ENCODE measurements at regions not wholly inside any gene's neighbourhood (a gene's known extent, or its start where the extent isn't known, plus 50 kb on each side); places are given as distances from the start of the nearest gene placed in this dataset.
A peak's percentile ranks its signal among the peaks of the same experiment; 100 is the strongest.
"Not testable (repeated sequence)": the region's sequence is repeated elsewhere in the genome, so short reads cannot be mapped to it uniquely, and the experiment has no call there.

GRCh38 chr15:22238276-22238958, 158.1 kb downstream of the OR4M2 start:
- H3K36me3 ChIP-seq (ENCODE audit: insufficient read depth, low read length); H3K9me3 Mint-ChIP-seq; intact Hi-C loops (cut with micrococcal nuclease); H3K27ac ChIP-seq (ENCODE audit: low read depth, low read length); H3K36me3 Mint-ChIP-seq; H3K27me3 Mint-ChIP-seq; H3K9me3 ChIP-seq (ENCODE audit: control insufficient read depth in 1 of 2, low read length in 2 of 2); H3K27me3 ChIP-seq (ENCODE audit: insufficient read depth, low read length); H3K4me1 ChIP-seq (ENCODE audit: insufficient read depth, low read length); H3K4me1 Mint-ChIP-seq; H3K4me3 ChIP-seq (ENCODE audit: low read length in 2 of 2); H3K4me3 Mint-ChIP-seq; CTCF ChIA-PET (ENCODE audit: partially characterized antibody); POLR2A ChIA-PET (ENCODE audit: partially characterized antibody); H3K27ac Mint-ChIP-seq; DNase-seq: not testable (repeated sequence)

GRCh38 chr15:22238959-22239805, 158.9 kb downstream of the OR4M2 start:
- H3K27me3 ChIP-seq (ENCODE audit: insufficient read depth, low read length); CTCF ChIA-PET (ENCODE audit: partially characterized antibody); H3K9me3 ChIP-seq (ENCODE audit: control insufficient read depth in 1 of 2, low read length in 2 of 2); H3K4me1 ChIP-seq (ENCODE audit: insufficient read depth, low read length); H3K36me3 Mint-ChIP-seq; H3K4me3 ChIP-seq (ENCODE audit: low read length in 2 of 2); H3K27me3 Mint-ChIP-seq; H3K9me3 Mint-ChIP-seq; H3K27ac ChIP-seq (ENCODE audit: low read depth, low read length); H3K27ac Mint-ChIP-seq; H3K4me3 Mint-ChIP-seq; intact Hi-C loops (cut with micrococcal nuclease); H3K4me1 Mint-ChIP-seq; H3K36me3 ChIP-seq (ENCODE audit: insufficient read depth, low read length); DNase-seq: not testable (repeated sequence)
- POLR2A ChIA-PET (ENCODE audit: partially characterized antibody): interaction anchor here (1.2 kb wide), 1 partner anchor 24 kb away, joined by 3 read pairs; no protein-coding TSS in a partner anchor

- POLR2A ChIA-PET (ENCODE audit: partially characterized antibody): interaction anchor here (1.2 kb wide), 1 partner anchor 23 kb away, joined by 3 read pairs; no protein-coding TSS in a partner anchor
- Histone ChIP-seq H3K4me1 (ENCODE audit: insufficient read depth, low read length) (no peaks in the 10 kb centered on the region), H3K27me3 (ENCODE audit: insufficient read depth, low read length) (no peaks in the 10 kb centered on the region), H3K9me3 (ENCODE audit: control insufficient read depth in 1 of 2, low read length in 2 of 2) (no peaks in the 10 kb centered on the region), H3K4me3 (ENCODE audit: low read length in 2 of 2) (no peak overlapping the region), H3K36me3 (ENCODE audit: insufficient read depth, low read length) (no peaks in the 10 kb centered on the region), H3K27ac (ENCODE audit: low read depth, low read length) (no peak overlapping the region)
- no peak for DNase-seq
- intact Hi-C loops (cut with micrococcal nuclease): no loop called here
- Mint-ChIP-seq H3K27me3 (peaks cover 0 to 2% of the 10 kb centered on the region in 2 donors), H3K27ac (no peak overlapping the region), H3K4me1 (no peaks in the 10 kb centered on the region), H3K36me3 (no peaks in the 10 kb centered on the region), H3K4me3 (no peak overlapping the region), H3K9me3 (peaks cover 0 to 6% (median 0%) of the 10 kb centered on the region in 8 donors)
- CTCF ChIA-PET (ENCODE audit: partially characterized antibody): no interaction called here
These were observed 159.5 kb downstream of the OR4M2 start for GRCh38 chr15:22239806-22240180.

GRCh38 chr15:22240403-22240802, 160.1 kb downstream of the OR4M2 start:
- no peaks in the 10 kb centered on the region for H3K4me1 Mint-ChIP-seq
- intact Hi-C loops (cut with micrococcal nuclease): no loop called here

DNA sequence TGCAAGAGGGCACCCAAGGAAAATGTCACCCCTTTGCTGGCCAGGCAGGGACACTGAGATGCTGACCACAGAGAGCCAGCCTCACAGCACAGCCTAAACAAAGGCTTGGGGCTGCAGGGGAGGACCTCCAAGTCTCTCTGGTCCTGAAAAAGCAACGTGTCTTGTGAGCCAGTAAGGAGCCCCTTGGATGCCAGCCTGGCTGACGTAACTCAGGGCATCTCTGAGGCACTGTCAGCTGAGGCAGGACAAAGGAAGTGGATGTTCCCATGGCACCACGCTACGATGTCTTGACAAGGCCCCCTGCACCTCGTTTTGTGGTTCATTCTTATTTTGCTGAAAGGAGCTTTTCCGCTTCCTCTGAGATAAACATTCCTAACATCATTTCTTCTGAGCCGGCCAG, 160.7 kb downstream of the OR4M2 start:
- H3K27ac Mint-ChIP-seq: no peak overlapping the region
- CTCF ChIA-PET (ENCODE audit: partially characterized antibody): no interaction called here

More at GRCh38 chr15:22240403-22240802, 160.1 kb downstream of the OR4M2 start:
- no peaks in the 10 kb centered on the region for H3K9me3 Mint-ChIP-seq
- ChIA-PET POLR2A (ENCODE audit: partially characterized antibody) (interaction anchor here (1.2 kb wide), 1 partner anchor 22 kb away, joined by 3 read pairs; no protein-coding TSS in a partner anchor), CTCF (ENCODE audit: partially characterized antibody) (no interaction called here)
- Histone ChIP-seq H3K27me3 (ENCODE audit: insufficient read depth, low read length) (no peaks in the 10 kb centered on the region), H3K4me1 (ENCODE audit: insufficient read depth, low read length) (no peaks in the 10 kb centered on the region), H3K36me3 (ENCODE audit: insufficient read depth, low read length) (no peaks in the 10 kb centered on the region), H3K27ac (ENCODE audit: low read depth, low read length) (no peak overlapping the region), H3K4me3 (ENCODE audit: low read length in 2 of 2) (no peak overlapping the region), H3K9me3 (ENCODE audit: control insufficient read depth in 1 of 2, low read length in 2 of 2) (no peaks in the 10 kb centered on the region)
- DNase-seq: no peak
- H3K27ac Mint-ChIP-seq: peak overlapping the region in 1 of 7 donors; percentile 47
- no peak overlapping the region for H3K4me3 Mint-ChIP-seq
- no peaks in the 10 kb centered on the region for H3K36me3 Mint-ChIP-seq
- peaks cover 0 to 4% of the 10 kb centered on the region in 2 donors for H3K27me3 Mint-ChIP-seq

GRCh38 chr15:22241451-22241850, 161.1 kb downstream of the OR4M2 start:
- Histone ChIP-seq H3K9me3 (ENCODE audit: control insufficient read depth in 1 of 2, low read length in 2 of 2) (no peaks in the 10 kb centered on the region), H3K4me3 (ENCODE audit: low read length in 2 of 2) (no peak overlapping the region), H3K36me3 (ENCODE audit: insufficient read depth, low read length) (no peaks in the 10 kb centered on the region), H3K4me1 (ENCODE audit: insufficient read depth, low read length) (no peaks in the 10 kb centered on the region), H3K27ac (ENCODE audit: low read depth, low read length) (no peak overlapping the region), H3K27me3 (ENCODE audit: insufficient read depth, low read length) (no peaks in the 10 kb centered on the region)
- Mint-ChIP-seq H3K27me3 (peaks cover 0 to 8% of the 10 kb centered on the region in 2 donors), H3K9me3 (peaks cover 0 to 2% (median 0%) of the 10 kb centered on the region in 8 donors), H3K4me1 (no peaks in the 10 kb centered on the region), H3K36me3 (peaks cover 0 to 3% of the 10 kb centered on the region in 2 donors), H3K27ac (no peak overlapping the region), H3K4me3 (no peak overlapping the region)
- POLR2A ChIA-PET (ENCODE audit: partially characterized antibody): no interaction called here
- DNase-seq: no peak
- CTCF ChIA-PET (ENCODE audit: partially characterized antibody): no interaction called here
- intact Hi-C loops (cut with micrococcal nuclease): no loop called here

More for the DNA sequence above, 160.7 kb downstream of the OR4M2 start:
- POLR2A ChIA-PET (ENCODE audit: partially characterized antibody): no interaction called here
- Mint-ChIP-seq H3K27me3 (peaks cover 0 to 4% of the 10 kb centered on the region in 2 donors), H3K4me3 (no peak overlapping the region), H3K36me3 (no peaks in the 10 kb centered on the region), H3K9me3 (peaks cover 0 to under 1% (median 0%) of the 10 kb centered on the region in 8 donors), H3K4me1 (no peaks in the 10 kb centered on the region)
- no peaks in the 10 kb centered on the region for H3K36me3 ChIP-seq (ENCODE audit: insufficient read depth, low read length)
- no peak overlapping the region for H3K4me3 ChIP-seq (ENCODE audit: low read length in 2 of 2)
- H3K27me3 ChIP-seq (ENCODE audit: insufficient read depth, low read length): no peaks in the 10 kb centered on the region
- intact Hi-C loops (cut with micrococcal nuclease): no loop called here
- H3K27ac ChIP-seq (ENCODE audit: low read depth, low read length): no peak overlapping the region
- no peak for DNase-seq
- H3K9me3 ChIP-seq (ENCODE audit: control insufficient read depth in 1 of 2, low read length in 2 of 2): no peaks in the 10 kb centered on the region
- H3K4me1 ChIP-seq (ENCODE audit: insufficient read depth, low read length): no peaks in the 10 kb centered on the region

GRCh38 chr15:22242311-22242710, 162.0 kb downstream of the OR4M2 start:
- POLR2A ChIA-PET (ENCODE audit: partially characterized antibody); DNase-seq; H3K27me3 ChIP-seq (ENCODE audit: insufficient read depth, low read length); H3K36me3 Mint-ChIP-seq; H3K27ac ChIP-seq (ENCODE audit: low read depth, low read length); H3K9me3 ChIP-seq (ENCODE audit: control insufficient read depth in 1 of 2, low read length in 2 of 2); H3K4me3 ChIP-seq (ENCODE audit: low read length in 2 of 2); H3K4me1 ChIP-seq (ENCODE audit: insufficient read depth, low read length); H3K4me1 Mint-ChIP-seq; H3K36me3 ChIP-seq (ENCODE audit: insufficient read depth, low read length); H3K27ac Mint-ChIP-seq; H3K27me3 Mint-ChIP-seq; H3K9me3 Mint-ChIP-seq; H3K4me3 Mint-ChIP-seq; CTCF ChIA-PET (ENCODE audit: partially characterized antibody); intact Hi-C loops (cut with micrococcal nuclease): not testable (repeated sequence)
